ENCODE measurements at regions not wholly inside any gene's neighbourhood (a gene's known extent, or its start where the extent isn't known, plus 50 kb on each side); places are given as distances from the start of the nearest gene placed in this dataset.

DNA sequence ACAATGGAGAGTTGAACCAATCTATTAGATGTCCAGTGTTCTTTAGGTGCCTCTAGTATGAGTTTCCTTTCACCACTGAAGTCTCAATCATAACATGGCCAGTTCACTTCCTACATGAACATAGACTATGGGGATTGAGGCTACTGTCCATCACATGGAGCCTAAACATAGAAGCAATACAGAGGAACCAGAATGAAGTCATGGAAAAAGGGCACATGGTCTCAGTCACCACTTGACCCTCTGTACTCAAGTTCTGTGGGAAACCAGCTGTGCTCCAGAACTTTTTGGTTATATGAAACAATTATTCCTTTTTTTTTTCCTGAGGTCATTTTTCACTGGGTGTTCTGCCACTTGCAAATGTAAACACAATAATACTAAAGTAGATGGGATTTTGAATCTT lies 762.5 kb downstream of the CBLN4 start:
- no peak for DNase-seq

DNA sequence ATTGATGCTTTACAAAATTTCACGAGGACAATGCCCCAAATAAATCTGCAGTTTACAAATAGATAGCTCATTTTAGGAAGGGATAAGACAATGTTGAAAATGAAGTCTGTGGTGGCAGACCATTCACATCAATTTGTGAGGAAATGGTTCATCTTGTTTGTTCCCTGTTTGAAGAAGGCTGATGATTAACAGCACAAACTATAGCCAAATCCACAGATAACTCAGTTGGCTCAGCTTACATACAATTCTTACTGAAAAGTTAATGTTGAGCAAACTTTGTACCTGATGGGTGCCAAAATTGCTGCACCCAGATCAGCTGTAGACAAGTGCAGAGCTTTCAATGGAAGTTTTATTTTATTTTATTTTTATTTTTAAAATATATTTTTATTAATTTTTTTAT lies 763.9 kb downstream of the DOK5 start:
- no peak for DNase-seq

DNA sequence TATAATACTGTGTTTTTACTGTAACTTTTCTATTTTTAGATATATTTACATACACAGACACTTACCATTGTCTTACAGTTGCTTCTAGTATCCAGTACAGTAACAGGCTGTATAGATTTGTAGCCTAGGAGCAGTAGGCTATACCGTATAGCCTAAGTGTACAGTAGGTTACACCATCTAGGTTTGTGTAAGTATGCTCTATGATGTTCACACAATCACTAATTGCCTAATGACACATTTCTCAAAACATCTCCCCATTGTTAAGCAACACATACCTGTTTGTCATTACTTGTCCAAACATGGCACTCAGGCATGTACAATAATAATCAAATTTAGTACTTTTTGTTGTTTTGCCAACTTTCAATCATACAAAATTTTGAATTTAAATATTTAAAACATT lies 757.3 kb downstream of the DOK5 start:
- DNase-seq: no peak

DNA sequence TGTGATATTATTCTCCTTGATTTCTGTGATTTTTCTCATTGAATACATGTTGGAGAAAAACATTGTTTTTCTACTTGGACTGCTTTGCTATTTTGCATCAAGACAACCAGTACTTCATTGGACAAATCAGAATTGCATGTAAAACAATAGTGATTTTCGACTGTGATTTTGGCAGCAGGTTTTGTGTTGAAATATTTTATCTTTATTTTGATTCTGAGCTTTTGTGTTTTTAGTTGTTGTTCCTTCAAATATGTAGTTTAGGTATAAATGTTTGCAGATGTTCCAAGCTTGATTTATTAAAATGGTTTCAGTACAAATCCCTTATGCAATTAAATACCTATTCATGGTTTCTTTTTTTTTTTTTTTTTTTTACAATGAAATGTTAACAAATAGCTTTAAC lies 754.1 kb downstream of the DOK5 start:
- no peak for DNase-seq

DNA sequence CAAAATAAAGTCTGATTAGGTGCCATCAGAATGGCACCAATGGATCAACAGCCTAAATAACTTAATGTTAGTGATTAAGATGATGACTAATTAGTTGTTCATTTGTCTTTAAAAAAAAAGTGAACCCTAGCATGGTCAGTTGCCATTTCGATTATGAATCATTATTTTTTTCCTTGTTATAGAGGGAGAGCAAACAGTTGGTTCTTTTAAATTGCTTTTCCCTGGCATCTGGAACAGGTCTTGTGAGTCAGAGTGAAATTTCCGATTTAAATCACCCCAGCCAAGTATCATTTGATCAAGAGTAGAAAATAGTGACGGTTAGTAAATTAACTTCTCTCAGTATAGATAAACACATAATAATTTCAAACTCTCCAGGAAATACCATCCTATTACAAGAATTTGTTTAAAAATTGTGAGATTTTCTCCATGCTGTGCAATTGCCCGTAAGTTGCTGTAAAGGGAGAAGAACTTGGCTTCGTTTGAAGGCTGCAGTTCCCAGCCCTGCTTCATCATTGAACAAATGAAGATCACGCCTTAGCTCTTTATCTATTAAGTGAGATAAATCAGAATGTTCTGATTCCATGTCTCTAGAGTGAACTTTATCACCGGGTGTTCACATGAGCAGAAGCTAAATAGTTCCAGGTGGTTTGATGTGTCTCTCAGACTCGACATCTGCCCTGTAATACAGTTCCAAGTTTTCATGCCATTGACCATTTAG lies 741.3 kb downstream of the DOK5 start:
- DNase-seq: no peak

DNA sequence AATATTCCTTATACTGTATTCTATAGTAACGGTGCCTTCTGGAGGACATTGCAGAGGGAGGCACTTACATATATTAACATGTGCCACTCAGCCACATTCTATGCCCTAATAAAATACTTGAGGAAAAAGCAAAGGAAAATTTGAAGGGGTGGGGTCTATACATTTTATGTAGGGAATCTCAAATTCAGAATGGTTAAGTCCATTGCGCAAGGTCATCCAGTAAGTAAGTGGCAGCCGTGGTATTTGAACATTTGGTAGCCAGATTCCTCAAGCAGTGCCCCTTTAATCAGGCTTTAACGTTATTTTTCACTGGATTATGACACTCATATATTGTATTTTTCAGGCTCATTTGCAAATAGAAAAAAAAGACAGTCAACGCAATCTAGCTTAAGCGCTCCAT lies 738.3 kb downstream of the DOK5 start:
- DNase-seq: no peak

DNA sequence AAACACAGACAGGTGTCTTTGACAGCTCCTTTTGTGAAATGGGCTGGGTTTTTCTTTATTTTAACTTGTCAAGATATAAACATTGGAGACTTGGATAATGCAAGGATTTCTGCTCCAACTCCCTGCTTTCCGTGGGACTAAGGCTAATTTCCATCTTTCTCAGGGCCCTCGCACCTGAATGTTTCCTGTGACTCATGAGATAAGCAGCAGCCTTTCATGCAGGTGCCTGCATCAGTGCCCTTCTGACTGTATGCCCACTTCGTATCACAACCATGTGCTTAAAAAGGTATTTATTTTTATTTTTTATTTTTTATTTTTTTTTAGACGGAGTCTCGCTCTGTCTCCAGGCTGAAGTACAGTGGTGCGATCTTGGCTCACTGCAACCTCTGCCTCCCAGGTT lies 736.1 kb downstream of the DOK5 start:
- no peak for DNase-seq

DNA sequence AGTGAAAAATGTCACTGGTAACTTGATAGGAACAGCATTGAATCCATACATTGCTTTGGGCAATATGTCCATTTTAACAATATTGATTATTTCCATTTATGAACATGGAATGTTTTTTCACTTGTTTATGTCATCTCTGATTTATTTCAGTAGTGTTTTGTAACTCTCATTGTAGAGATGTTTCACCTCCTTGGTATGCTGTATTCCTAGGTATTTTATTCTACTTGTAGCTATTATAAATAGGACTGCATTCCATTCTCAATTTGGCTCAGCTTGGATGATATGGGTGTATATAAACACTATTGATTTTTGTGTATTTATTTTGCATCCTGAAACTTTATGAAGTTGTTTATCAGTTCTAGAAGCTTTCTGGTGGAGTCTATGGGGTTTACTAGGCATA lies 730.3 kb downstream of the DOK5 start:
- DNase-seq: no peak

DNA sequence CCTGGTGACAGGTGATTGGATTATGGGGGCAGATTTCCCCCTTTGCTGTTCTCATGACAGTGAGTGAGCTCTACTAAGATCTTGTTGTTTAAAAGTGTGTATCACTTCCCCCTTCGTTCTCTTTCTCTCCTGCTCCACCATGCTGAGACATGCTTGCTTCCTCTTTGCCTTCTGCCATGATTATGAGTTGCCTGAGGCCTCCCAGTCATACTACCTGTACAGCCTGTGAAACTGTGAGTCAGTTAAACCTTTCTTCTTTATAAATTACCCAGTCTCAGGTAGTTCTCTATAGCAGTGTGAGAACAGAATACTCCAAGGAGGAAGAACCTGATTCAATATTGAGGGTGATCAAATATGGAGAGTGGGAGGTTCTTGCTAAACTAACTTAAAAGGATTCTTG lies 724.9 kb downstream of the DOK5 start:
- DNase-seq: no peak

DNA sequence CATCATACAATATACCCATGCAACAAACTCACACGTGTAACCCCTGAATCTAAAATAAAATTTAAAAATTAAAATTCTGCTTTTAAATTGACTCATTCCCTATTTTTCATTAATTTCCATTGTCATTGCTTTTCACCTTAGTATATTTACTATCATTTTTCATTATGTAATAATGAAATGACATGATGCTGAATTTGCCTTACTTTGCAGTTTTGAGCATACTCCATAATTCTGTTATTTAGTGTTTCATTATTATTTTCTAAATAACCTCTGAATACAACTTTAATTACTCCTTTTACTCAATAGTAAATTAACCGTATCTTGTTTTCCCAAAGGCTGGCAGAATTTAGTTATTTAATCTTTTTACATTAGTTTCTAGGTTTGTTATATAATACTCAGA lies 719.6 kb downstream of the DOK5 start:
- no peak for DNase-seq

DNA sequence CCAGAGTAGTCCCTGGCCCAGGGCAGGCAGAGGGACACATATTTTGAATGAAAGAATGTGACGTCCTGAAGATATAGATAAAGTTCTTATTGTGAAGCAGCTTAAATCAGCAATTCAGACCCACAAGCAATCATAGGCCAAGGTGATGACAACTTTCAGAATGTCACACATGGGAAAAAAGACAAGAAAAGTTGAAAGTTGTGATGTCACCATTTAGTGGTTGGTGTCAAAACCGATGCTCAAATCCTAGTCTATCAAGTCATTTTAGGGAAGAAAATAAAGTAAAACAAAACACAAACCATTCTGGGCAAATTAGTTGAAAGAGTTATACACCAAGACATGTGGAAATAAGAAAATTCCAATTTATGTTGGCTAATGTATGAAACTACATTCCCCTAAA lies 710.8 kb downstream of the DOK5 start:
- DNase-seq: no peak

DNA sequence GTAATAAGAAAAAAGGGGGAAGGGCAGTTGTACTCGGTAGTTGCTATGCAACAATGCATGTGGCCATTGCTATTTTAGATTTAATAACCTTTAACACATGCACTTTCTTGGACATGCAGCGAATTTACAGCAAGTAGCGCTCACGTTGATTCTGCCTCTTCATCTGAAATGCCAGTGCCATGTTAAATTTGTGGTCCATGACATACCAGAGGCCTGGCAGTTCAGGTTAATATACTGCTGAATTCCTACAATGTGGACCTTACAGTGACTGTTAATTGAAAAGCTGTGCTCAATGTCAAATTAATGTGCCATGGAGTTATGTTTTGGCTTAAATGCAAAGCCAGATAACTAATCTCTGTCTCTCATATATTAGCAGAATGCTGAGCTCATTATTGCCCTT lies 699.7 kb downstream of the DOK5 start:
- no peak for DNase-seq

DNA sequence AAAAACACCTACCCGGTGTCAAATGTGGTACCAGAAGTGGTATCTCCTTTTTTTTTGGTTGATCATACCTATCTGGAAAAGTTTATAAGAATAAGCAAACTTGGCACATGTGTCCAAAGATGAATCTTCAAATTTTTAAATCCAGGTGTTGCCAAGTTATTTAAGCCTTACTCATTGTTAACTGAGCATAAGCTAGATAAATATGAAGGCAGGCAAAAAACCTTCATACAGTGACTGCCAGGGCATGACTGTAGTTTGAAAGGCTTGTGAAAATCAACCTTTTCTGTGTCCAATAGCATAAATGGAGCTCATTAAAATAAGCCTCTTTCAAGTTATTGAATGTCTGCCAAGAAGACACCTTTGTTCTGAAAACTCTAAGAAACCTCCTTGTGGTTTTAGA lies 699.2 kb downstream of the DOK5 start:
- DNase-seq: no peak

DNA sequence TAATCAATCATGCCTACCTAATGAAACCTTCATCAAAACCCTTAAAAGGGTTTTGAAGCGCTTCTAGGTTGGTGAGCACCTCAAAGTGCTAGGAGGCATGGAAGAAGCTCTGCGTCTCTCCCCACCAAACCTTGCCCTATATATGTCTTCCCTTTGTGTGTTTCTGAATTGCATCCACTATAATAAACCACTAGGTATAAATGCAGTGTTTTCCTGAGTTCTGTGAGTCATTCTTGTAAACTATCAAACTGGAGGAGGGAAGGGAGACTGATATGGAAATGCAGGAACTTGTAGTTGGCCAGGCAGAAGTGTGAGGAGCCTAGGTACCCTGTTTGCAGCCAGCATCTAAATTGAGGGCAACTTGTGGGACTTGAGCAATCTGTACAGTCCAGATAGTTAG lies 698.8 kb downstream of the DOK5 start:
- DNase-seq: no peak

DNA sequence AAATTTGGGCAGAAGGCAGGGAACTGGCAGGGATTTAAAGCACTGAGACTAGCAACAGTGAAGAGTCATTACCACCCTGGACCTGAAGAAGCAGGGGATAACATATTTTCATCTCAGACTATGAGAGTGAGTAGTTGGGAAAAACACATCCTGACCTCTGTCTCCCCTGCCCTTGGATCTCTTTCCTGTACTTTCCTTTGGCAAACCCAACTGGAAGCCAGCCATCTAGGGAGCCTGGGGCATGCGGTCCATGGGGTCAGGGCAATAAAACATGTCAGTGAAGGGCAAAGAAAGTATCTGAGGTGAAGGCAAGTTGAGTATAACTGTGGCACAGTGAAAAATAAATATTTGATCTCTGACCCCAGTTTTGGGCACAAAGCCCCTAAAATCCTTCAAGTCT lies 698.2 kb downstream of the DOK5 start:
- DNase-seq: no peak

DNA sequence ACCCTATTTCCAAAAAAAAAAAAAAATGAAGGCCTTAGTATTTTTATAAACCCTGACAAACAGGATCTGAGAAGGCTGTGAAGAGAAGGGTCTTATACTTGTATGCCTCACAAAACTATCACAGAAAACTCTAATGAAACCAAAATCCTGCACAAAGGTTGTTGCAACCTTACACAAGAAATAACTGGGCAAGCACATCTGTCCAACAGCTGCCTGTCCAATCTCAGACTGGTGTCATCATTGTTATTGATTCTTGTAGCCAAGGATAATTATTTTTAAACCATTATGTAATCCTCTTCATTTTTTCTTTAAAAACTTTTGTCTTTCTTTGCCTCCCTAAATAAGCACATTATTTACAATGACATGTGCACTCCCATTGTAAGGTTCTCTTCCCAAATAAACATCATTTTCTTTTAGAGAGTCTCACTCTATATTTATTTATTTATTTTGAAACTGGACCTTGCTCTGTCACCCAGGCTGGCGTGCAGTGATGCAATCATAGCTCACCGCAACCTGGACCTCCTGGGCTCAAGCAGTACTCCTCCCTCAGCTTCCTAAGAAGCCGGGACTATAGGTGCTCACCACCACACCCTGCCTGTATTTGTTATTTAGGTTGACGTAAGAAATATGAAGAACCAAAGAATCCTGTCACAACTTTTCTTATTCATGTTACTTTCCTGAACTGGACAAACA lies 697.1 kb downstream of the DOK5 start:
- DNase-seq: no peak

DNA sequence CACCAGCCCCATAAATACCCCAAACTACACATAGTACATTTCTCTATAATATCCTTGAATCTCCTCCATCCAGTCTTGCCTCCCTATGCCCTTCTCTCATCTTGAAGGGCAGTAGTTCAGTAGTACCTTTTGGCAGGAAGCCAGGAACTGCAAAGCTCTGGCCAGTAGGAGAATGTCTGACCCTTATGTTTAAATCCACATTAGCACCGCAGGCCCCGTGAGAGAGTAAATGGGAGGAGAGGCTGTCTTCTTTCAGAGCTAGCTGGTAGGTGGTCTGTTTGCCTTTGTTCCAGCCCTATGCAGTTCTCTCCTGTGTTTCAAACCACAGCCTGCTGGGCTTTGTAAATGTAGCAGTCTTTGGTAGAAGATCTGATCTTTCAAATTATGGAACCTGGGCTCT lies 690.7 kb downstream of the DOK5 start:
- DNase-seq: no peak

DNA sequence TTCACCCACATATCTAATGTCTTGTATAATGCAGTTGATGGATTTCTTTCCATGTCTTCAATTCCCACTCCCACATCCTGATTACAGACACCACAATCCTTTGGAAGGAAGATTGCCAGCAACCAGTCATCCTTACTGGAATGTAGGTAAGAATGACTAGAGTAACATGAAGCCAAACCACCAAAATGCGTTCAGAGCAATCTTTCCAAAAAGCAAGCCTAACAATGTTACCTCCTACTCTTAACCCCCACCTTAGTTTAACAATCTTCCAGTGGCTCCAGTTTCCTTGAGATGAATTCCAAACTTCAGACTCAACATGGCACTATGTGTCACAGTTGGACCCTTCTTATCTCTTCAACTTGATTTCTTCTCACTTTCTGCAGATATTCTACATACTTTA lies 685.6 kb downstream of the DOK5 start:
- DNase-seq: no peak

DNA sequence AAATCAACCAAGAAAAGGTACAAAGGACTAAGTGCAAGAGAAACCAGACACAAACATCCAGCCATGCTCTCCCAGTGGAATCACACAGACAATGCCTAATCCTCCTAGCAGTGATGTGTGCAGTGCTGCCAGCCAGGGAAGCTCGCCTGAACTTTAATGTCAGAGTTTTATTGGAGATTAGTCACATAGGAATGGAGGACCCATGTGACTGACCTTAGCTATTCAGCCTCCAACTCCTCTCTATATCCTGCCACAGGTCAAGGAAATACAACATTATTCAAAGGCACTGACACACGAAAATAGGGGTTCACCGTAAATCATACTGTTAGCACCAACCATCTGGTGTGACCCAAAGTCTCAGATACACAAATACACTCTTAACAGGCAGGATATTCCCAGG lies 684.6 kb downstream of the DOK5 start:
- no peak for DNase-seq

DNA sequence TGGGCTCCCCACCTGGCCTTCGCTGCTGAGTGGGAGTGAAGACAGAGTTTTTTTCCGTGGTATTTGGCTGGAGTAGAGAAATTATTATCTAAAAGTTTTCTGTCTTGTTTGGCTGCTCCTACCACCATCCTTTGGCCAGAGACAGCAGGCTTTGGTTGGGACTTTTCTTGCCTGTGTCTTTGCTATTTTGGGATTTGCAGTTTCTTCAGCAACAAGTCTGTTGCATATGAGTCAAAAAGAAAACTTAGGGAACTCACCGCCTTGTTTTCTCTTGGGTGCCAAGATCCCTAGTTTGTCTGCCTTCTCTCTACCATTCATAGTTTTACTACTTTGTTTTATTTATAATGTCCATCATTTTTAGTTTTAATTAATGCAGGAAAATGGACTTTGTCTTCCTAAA lies 683.8 kb downstream of the DOK5 start:
- DNase-seq: no peak

DNA sequence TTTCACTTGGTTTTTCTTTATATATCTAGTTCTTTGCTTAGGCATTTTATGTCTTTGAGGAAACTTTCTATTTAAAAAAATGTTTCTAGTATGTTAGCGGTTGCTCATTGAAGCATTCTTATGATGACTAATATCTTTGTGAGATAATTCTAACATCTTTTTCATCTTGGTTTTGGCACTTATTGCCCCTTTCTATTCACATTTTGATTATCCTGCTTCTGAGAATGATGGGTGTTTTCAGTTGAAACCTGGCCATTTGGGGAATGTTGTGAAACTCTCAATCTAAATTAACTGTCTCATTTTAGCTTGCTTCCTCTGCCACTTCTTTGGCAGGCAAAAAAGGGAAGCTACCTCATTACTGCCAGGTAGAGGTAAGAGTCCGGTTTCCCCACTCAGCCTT lies 683.1 kb downstream of the DOK5 start:
- no peak for DNase-seq

DNA sequence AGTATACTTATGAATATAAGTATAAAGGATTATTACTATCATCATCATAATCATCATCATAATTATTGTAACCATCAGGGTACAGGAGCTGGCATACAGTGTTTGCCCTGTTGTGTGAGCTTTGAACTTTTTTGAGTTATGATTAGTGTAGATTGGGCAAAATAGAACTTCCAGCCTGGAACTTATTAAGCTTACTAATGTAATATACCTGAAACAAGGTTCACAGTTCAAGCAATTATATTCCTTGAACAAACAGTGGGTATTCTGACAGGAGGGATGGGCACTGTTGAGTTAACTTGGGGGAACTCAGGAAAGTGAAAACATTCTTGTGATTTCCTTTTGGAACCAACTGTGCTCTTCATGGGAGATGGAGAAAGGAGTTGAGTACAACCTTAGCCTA lies 680.0 kb downstream of the DOK5 start:
- no peak for DNase-seq

DNA sequence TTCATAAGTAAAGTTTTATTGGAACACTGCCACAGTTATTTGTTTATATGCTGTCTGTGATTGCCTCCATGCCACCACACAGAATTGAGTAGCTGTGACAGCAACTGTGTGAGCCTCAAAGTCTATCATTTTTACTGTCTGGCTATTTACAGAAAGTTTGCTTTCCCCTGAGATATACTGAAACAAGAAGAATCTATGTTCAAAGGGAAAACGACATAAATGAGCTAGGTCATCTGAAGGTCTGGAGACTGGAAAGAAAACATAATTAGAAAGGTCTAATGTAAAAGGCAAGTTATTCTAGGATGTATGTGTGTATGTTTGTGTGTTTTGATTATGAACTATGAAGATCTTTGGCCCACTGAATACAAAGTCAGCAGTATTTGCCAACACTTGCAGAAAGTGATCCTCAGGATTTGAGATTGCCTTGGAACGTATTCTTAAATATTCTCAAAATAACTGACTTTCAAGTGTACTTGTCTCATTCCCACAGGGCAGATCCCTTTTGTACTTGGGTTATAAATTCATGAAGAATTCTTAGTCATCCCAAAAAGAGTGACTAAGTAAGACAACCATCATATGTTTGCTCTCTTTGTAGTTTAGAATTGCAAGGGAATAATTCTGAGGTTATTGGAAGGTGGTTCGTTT lies 677.7 kb downstream of the DOK5 start:
- DNase-seq: no peak

DNA sequence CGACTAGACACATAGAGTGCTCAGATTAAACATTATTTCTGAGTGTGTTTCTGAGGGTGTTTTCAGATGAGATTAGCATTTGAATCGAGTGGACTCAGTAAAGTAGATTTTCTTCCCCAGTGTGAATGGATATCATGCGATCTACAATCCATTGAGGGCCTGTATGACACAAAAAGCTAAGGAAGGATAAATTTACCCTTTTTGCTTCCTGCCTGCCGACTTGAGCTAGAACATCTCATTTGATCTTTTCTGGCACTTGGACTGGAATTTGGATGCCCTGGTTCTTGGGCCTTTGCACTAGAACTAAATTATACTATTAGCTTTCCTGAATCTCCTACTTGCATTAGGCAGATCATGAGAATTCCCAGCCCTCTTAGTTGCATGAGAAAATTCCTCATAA lies 675.8 kb downstream of the DOK5 start:
- DNase-seq: no peak

DNA sequence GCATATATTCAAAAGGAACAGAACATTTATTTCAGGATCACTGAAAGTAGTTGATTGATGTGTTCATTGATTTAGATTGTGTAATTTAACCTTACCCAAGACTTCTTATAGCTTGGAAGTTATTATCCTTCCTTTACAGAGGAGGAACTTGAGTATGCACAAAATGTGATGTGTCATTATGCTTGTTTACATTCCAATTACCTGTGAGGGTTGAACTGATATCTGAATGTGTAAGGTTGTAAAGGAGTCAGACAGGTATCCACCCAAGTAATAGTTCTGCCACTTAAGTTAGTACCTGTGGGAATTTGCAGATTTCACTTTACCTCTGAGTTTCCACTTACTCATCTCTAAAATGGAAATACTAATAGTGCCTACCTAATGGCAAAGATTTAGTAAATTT lies 668.2 kb downstream of the DOK5 start:
- no peak for DNase-seq

Data from hippocampal formation (tissue), 2 donors.